ENCODE measurements at regions not wholly inside any gene's neighbourhood (a gene's known extent, or its start where the extent isn't known, plus 50 kb on each side); places are given as distances from the start of the nearest gene placed in this dataset.

DNA sequence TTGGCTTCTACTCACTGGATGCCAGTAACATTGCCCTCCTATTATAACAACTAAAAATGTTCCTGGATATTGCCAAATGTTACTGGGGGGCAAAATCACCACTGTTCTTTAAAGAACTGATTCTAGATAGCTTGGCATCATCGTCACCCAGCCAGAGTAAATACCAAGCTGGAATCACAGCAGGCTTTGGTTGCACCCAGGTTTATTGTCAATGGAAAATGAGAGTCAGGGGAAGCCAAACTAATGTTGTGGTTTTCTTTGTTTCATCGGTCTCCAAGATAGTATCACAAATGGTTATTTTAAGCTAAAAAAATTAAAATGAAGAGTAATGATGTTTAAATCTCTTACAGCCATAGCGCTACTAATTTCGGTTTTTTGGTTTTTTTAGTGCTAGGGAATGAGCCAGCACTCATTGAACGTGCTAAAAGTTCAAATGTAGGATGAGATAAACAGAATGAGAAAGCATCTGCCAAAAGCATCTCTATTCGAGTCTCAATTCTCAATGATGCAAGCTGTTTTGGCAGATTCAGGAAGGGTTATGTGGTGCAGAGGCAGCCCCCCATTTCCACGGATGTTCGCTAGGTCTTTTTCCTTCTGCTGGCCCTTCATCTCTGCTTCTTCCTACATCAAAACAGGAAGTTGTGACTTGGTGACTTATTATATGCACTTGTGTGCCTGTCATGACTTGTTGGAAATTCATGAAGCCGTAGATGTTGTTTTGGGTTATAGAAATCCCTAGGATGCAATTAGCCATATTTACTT is 558.0 kb downstream of the EBF1 start:
- Histone ChIP-seq H2BK12ac (ENCODE audit: low read length in 2 of 2) (no peak overlapping the region), H2BK120ac (ENCODE audit: low read depth, low read length) (no peak overlapping the region), H3K9ac (ENCODE audit: low read length) (no peak overlapping the region), H4K8ac (ENCODE audit: low read length) (no peak overlapping the region), H4K91ac (ENCODE audit: low read length) (no peak overlapping the region), H3K4me3 (ENCODE audit: insufficient read depth in 1 of 2, low read depth in 1 of 2, low read length in 2 of 2) (no peak overlapping the region), H3K18ac (ENCODE audit: low read depth in 1 of 2, low read length in 2 of 2) (no peak overlapping the region), H2AFZ (ENCODE audit: low read depth, low read length) (no peak overlapping the region), H3K14ac (ENCODE audit: low read length in 2 of 2) (no peak overlapping the region), H3K4me1 (ENCODE audit: control insufficient read depth, insufficient read depth, low read depth, low read length) (peaks cover 5% of the 10 kb centered on the region), H3K27me3 (ENCODE audit: control insufficient read depth in 1 of 2, insufficient read depth in 1 of 2, low read length in 2 of 2) (no peaks in the 10 kb centered on the region), H2BK5ac (ENCODE audit: low read depth, low read length, poor library complexity, severe bottlenecking) (no peak overlapping the region), H2AK5ac (ENCODE audit: low read length, severe bottlenecking) (peak overlapping the region; percentile 61), H3K4me2 (ENCODE audit: low read length, poor library complexity, severe bottlenecking) (no peak overlapping the region), H3K36me3 (ENCODE audit: control insufficient read depth in 1 of 2, insufficient read depth in 2 of 2, low read depth in 1 of 2, low read length in 2 of 2) (no peaks in the 10 kb centered on the region), H3K79me1 (replicated peaks; ENCODE audit: low read length, poor library complexity, severe bottlenecking) (no peaks in the 10 kb centered on the region), H2BK15ac (ENCODE audit: low read depth, poor library complexity, severe bottlenecking) (no peak overlapping the region), H3K9me3 (ENCODE audit: control insufficient read depth, low read length) (no peaks in the 10 kb centered on the region), H3K4ac (ENCODE audit: low read depth in 1 of 2, low read length in 2 of 2) (no peak overlapping the region), H3K23ac (ENCODE audit: low read length in 2 of 2) (no peak overlapping the region), H3K27ac (ENCODE audit: low read length, poor library complexity, severe bottlenecking) (no peak overlapping the region)
- no peak for DNase-seq
- 80% methylated on average over 6 of the region's 9 CpGs for WGBS

DNA sequence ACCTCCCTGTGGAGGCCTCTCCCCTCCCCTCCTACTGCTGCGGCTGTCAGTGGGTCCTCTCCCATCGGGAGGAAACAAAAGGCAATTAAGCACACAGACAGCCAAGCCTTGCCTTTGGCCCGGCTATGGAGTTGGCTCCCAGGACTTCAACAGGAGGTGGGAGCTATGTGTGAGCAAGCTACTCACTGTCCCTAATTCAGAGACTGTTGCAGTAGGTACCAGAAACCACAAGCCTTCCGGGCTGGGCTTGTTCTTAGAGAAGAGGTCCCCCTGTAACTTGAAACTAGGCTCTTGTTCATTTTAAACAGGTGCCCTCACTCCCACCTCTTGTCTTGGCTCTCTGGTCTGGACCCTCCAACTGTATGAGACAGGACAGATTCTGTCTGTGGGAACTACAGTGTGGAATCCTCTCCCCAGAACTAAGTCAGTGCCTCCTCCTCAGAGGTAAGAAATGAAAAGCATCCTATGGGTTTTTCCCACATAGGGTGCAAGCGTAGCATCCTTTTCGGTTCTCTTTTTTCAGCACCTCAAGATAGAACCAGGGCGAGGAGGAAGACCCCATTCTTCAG is 561.1 kb downstream of the EBF1 start:
- 54% methylated on average over 7 of the region's 7 CpGs for WGBS
- H3K4ac ChIP-seq (ENCODE audit: low read depth in 1 of 2, low read length in 2 of 2) = no peak overlapping the region
- H3K4me2 ChIP-seq (ENCODE audit: low read length, poor library complexity, severe bottlenecking) = no peak overlapping the region
- no peaks in the 10 kb centered on the region for H3K9me3 ChIP-seq (ENCODE audit: control insufficient read depth, low read length)
- H3K18ac ChIP-seq (ENCODE audit: low read depth in 1 of 2, low read length in 2 of 2) = no peak overlapping the region
- H2BK15ac ChIP-seq (ENCODE audit: low read depth, poor library complexity, severe bottlenecking) = no peak overlapping the region
- no peak for DNase-seq
- H2BK5ac ChIP-seq (ENCODE audit: low read depth, low read length, poor library complexity, severe bottlenecking) = no peak overlapping the region
- H3K27ac ChIP-seq (ENCODE audit: low read length, poor library complexity, severe bottlenecking) = no peak overlapping the region
- no peak overlapping the region for H3K9ac ChIP-seq (ENCODE audit: low read length)
- no peaks in the 10 kb centered on the region for H3K36me3 ChIP-seq (ENCODE audit: control insufficient read depth in 1 of 2, insufficient read depth in 2 of 2, low read depth in 1 of 2, low read length in 2 of 2)
- H2AK5ac ChIP-seq (ENCODE audit: low read length, severe bottlenecking) = no peak overlapping the region
- H3K23ac ChIP-seq (ENCODE audit: low read length in 2 of 2) = no peak overlapping the region
- H3K14ac ChIP-seq (ENCODE audit: low read length in 2 of 2) = no peak overlapping the region
- H3K4me3 ChIP-seq (ENCODE audit: insufficient read depth in 1 of 2, low read depth in 1 of 2, low read length in 2 of 2) = no peak overlapping the region
- no peak overlapping the region for H2BK12ac ChIP-seq (ENCODE audit: low read length in 2 of 2)
- no peaks in the 10 kb centered on the region for H3K27me3 ChIP-seq (ENCODE audit: control insufficient read depth in 1 of 2, insufficient read depth in 1 of 2, low read length in 2 of 2)
- no peak overlapping the region for H4K8ac ChIP-seq (ENCODE audit: low read length)
- no peaks in the 10 kb centered on the region for H3K79me1 ChIP-seq (replicated peaks; ENCODE audit: low read length, poor library complexity, severe bottlenecking)
- peaks cover 2% of the 10 kb centered on the region for H3K4me1 ChIP-seq (ENCODE audit: control insufficient read depth, insufficient read depth, low read depth, low read length)
- no peak overlapping the region for H4K91ac ChIP-seq (ENCODE audit: low read length)
- no peak overlapping the region for H2BK120ac ChIP-seq (ENCODE audit: low read depth, low read length)
- no peak overlapping the region for H2AFZ ChIP-seq (ENCODE audit: low read depth, low read length)

DNA sequence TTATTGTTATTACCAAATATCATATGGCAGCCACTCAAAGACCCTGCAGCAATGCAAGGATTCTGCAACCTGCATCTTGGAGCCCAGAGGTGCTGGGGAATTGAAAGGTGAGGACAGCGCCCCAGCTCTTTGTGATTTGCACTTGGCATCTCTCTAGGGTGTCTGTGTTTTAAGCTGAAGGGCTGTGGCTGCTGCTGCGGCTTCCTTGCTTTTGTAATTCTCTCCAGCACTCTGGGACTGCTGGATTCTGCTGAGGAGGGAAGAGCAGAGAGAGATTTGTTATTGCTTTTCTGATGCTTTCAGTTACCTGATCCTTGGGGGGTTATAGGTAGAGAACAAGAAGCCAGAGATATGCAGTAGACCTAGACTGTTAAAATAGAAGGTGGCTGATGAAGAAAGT is 562.4 kb downstream of the EBF1 start:
- no peak overlapping the region for H4K91ac ChIP-seq (ENCODE audit: low read length)
- H3K36me3 ChIP-seq (ENCODE audit: control insufficient read depth in 1 of 2, insufficient read depth in 2 of 2, low read depth in 1 of 2, low read length in 2 of 2) = no peaks in the 10 kb centered on the region
- H3K4ac ChIP-seq (ENCODE audit: low read depth in 1 of 2, low read length in 2 of 2) = no peak overlapping the region
- H2AK5ac ChIP-seq (ENCODE audit: low read length, severe bottlenecking) = no peak overlapping the region
- no peak overlapping the region for H2BK120ac ChIP-seq (ENCODE audit: low read depth, low read length)
- no peaks in the 10 kb centered on the region for H3K27me3 ChIP-seq (ENCODE audit: control insufficient read depth in 1 of 2, insufficient read depth in 1 of 2, low read length in 2 of 2)
- H3K14ac ChIP-seq (ENCODE audit: low read length in 2 of 2) = no peak overlapping the region
- no peaks in the 10 kb centered on the region for H3K79me1 ChIP-seq (replicated peaks; ENCODE audit: low read length, poor library complexity, severe bottlenecking)
- H3K4me1 ChIP-seq (ENCODE audit: control insufficient read depth, insufficient read depth, low read depth, low read length) = peaks cover 2% of the 10 kb centered on the region
- no peak overlapping the region for H3K4me3 ChIP-seq (ENCODE audit: insufficient read depth in 1 of 2, low read depth in 1 of 2, low read length in 2 of 2)
- no peak overlapping the region for H2BK5ac ChIP-seq (ENCODE audit: low read depth, low read length, poor library complexity, severe bottlenecking)
- H2AFZ ChIP-seq (ENCODE audit: low read depth, low read length) = no peak overlapping the region
- H3K4me2 ChIP-seq (ENCODE audit: low read length, poor library complexity, severe bottlenecking) = no peak overlapping the region
- H3K18ac ChIP-seq (ENCODE audit: low read depth in 1 of 2, low read length in 2 of 2) = no peak overlapping the region
- DNase-seq = no peak
- H2BK15ac ChIP-seq (ENCODE audit: low read depth, poor library complexity, severe bottlenecking) = no peak overlapping the region
- H2BK12ac ChIP-seq (ENCODE audit: low read length in 2 of 2) = no peak overlapping the region
- no peak overlapping the region for H3K23ac ChIP-seq (ENCODE audit: low read length in 2 of 2)
- H4K8ac ChIP-seq (ENCODE audit: low read length) = no peak overlapping the region
- no peak overlapping the region for H3K27ac ChIP-seq (ENCODE audit: low read length, poor library complexity, severe bottlenecking)
- H3K9me3 ChIP-seq (ENCODE audit: control insufficient read depth, low read length) = no peaks in the 10 kb centered on the region
- no peak overlapping the region for H3K9ac ChIP-seq (ENCODE audit: low read length)
- WGBS = 54% methylated on average over 2 of the region's 2 CpGs

DNA sequence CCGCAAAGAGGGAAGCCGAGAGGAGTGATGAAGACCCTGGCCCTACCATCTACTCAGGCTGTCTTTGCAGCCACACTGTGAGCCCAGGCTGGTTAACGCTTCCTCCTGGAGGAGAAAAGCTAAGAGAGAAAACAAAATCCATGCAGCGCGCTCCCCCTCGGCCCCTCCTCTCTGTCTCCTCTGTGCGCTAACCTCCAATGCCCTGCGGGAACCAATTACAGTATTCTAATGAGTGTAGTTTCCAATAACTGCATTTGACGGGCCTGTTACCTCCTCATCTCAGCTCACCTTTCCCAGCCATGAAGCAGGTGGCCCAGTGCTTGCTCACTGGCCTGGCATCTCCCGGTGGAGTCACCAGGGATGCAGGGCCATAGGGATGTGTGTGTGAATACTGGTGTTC is 565.5 kb downstream of the EBF1 start:
- Histone ChIP-seq H2BK15ac (ENCODE audit: low read depth, poor library complexity, severe bottlenecking) (no peak overlapping the region), H3K18ac (ENCODE audit: low read depth in 1 of 2, low read length in 2 of 2) (no peak overlapping the region), H3K14ac (ENCODE audit: low read length in 2 of 2) (no peak overlapping the region), H3K23ac (ENCODE audit: low read length in 2 of 2) (no peak overlapping the region), H2AFZ (ENCODE audit: low read depth, low read length) (no peak overlapping the region), H2BK12ac (ENCODE audit: low read length in 2 of 2) (no peak overlapping the region), H2AK5ac (ENCODE audit: low read length, severe bottlenecking) (no peak overlapping the region), H4K8ac (ENCODE audit: low read length) (no peak overlapping the region), H3K27me3 (ENCODE audit: control insufficient read depth in 1 of 2, insufficient read depth in 1 of 2, low read length in 2 of 2) (no peaks in the 10 kb centered on the region), H3K9ac (ENCODE audit: low read length) (no peak overlapping the region), H4K91ac (ENCODE audit: low read length) (no peak overlapping the region), H3K9me3 (ENCODE audit: control insufficient read depth, low read length) (no peaks in the 10 kb centered on the region), H3K4ac (ENCODE audit: low read depth in 1 of 2, low read length in 2 of 2) (no peak overlapping the region), H3K36me3 (ENCODE audit: control insufficient read depth in 1 of 2, insufficient read depth in 2 of 2, low read depth in 1 of 2, low read length in 2 of 2) (no peaks in the 10 kb centered on the region), H3K4me2 (ENCODE audit: low read length, poor library complexity, severe bottlenecking) (no peak overlapping the region), H3K79me1 (replicated peaks; ENCODE audit: low read length, poor library complexity, severe bottlenecking) (no peaks in the 10 kb centered on the region), H3K27ac (ENCODE audit: low read length, poor library complexity, severe bottlenecking) (no peak overlapping the region), H3K4me3 (ENCODE audit: insufficient read depth in 1 of 2, low read depth in 1 of 2, low read length in 2 of 2) (no peak overlapping the region), H2BK120ac (ENCODE audit: low read depth, low read length) (no peak overlapping the region), H3K4me1 (ENCODE audit: control insufficient read depth, insufficient read depth, low read depth, low read length) (no peaks in the 10 kb centered on the region), H2BK5ac (ENCODE audit: low read depth, low read length, poor library complexity, severe bottlenecking) (no peak overlapping the region)
- no peak for DNase-seq
- 83% methylated on average over 9 of the region's 10 CpGs for WGBS

Measured in mesenchymal stem cell (in vitro differentiated cells and primary cell).